Epithelial cell of proximal tubule (primary cell): ENCODE measurements at regions not wholly inside any gene's neighbourhood (a gene's known extent, or its start where the extent isn't known, plus 50 kb on each side); places are given as distances from the start of the nearest gene placed in this dataset.
"Not testable (repeated sequence)": the region's sequence is repeated elsewhere in the genome, so short reads cannot be mapped to it uniquely, and the experiment has no call there.

Experiments
- DNase-seq: peaks from one replicate; pipeline ENCODE4 v3.0.0-alpha.2; 2011; ENCODE audit warnings: low read depth
- H3K4me3 ChIP-seq: 2 replicates; pipeline ENCODE4 v1.5.1; 2011; ENCODE audit warnings: low read depth, mild to moderate bottlenecking, low read length
- CTCF ChIP-seq: conservative IDR thresholded peaks from 2 replicates; pipeline ENCODE4 v1.5.1; 2012; ENCODE audit warnings: low read depth, mild to moderate bottlenecking, low read length

- no peak overlapping the region for H3K4me3 ChIP-seq
- DNase-seq, result no peak
- TF ChIP-seq CTCF, result no peak
Measured at GRCh38 chr15:85280203-85280602, 100.2 kb upstream of the AKAP13 start.

GRCh38 chr15:85281293-85281882 is 99.0 kb upstream of the AKAP13 start:
- DNase-seq, result no peak
- no peak overlapping the region for H3K4me3 ChIP-seq
- TF ChIP-seq CTCF, result no peak

GRCh38 chr15:85282504-85283115 is 97.8 kb upstream of the AKAP13 start:
- no peak for TF ChIP-seq CTCF
- H3K4me3 ChIP-seq, result no peak overlapping the region
- DNase-seq, result peak; percentile 22

- not testable (repeated sequence) for DNase-seq
Measured at GRCh38 chr15:85283815-85284214, 96.6 kb upstream of the AKAP13 start.

GRCh38 chr15:85284497-85284896 is 95.9 kb upstream of the AKAP13 start:
- no peak for TF ChIP-seq CTCF
- DNase-seq, result no peak
- H3K4me3 ChIP-seq, result no peak overlapping the region

More at GRCh38 chr15:85283815-85284214, 96.6 kb upstream of the AKAP13 start:
- peak; percentile 11 for TF ChIP-seq CTCF
- not testable (repeated sequence) for H3K4me3 ChIP-seq

DNA sequence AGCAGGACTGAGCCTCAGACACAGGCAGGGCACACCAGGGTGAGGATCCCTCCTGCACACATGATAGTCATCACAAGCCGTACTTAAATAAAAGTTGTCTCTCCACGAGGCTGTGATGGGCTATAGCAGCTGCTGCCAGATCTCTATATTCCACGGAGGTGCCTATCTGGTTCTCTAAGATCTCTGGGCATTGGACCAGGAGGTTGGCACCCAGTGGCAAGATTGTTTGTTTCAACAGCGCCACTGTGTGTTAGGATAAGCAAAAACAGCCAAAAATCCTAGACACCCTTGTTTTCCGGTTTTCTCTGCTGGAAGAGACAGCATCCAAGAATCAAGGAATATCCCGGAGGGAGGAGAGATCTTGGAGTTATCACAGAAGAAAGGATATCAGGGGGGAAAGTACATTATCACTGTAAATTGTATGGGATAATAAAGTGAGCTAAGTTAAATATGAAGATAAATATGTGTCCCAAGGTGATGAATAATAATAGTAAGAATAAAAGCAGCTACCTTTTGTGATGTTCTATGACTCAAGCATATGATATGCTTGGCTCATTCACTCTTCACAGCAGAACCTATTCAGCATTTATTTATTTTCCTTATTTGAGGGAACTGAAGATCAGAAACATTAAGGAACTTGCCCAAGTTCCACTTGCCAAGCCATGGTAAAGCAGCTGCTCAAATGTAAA is 90.6 kb upstream of the AKAP13 start:
- peak; percentile 76 for TF ChIP-seq CTCF
- no peak for DNase-seq
- H3K4me3 ChIP-seq, result no peak overlapping the region

GRCh38 chr15:85292583-85292982 is 87.8 kb upstream of the AKAP13 start:
- not testable (repeated sequence) for H3K4me3 ChIP-seq, DNase-seq
